Uterus (tissue), 3 donors: ENCODE measurements at regions not wholly inside any gene's neighbourhood (a gene's known extent, or its start where the extent isn't known, plus 50 kb on each side); places are given as distances from the start of the nearest gene placed in this dataset.

ENCODE experiments used
- DNase-seq, 2 donors: peaks; one replicate each; pipeline ENCODE4 v3.0.0-alpha.2; 2019 to 2020
- H3K27ac ChIP-seq, 2 donors: fragments of 200-600 bp; sonication (generic); 1 replicate in 1 of 2; 2 replicates in 1 of 2; pipeline ENCODE4 v1.5.1; 2016 to 2018
- H3K27me3 ChIP-seq, 2 donors: fragments of 200-600 bp; sonication (generic); one replicate each; pipeline ENCODE4 v1.5.1; 2018 to 2019; ENCODE audit warnings: control low read depth in 1 of 2
- H3K36me3 ChIP-seq, 2 donors: fragments of 200-600 bp; sonication (generic); one replicate each; pipeline ENCODE4 v1.5.1; 2019; ENCODE audit warnings: control low read depth in 1 of 2
- H3K4me1 ChIP-seq, 2 donors: fragments of 200-600 bp; sonication (generic); one replicate each; pipeline ENCODE4 v1.5.1; 2018 to 2019; ENCODE audit warnings: control low read depth in 1 of 2
- H3K4me3 ChIP-seq, 2 donors: fragments of 200-600 bp; sonication (generic); 1 replicate in 1 of 2; 2 replicates in 1 of 2; pipeline ENCODE4 v1.5.1; 2018 to 2019; ENCODE audit warnings: mild to moderate bottlenecking in 1 of 2
- H3K9me3 ChIP-seq, 2 donors: fragments of 200-600 bp; sonication (generic); one replicate each; pipeline ENCODE4 v1.5.1; 2019; ENCODE audit warnings: control low read depth in 1 of 2
- CTCF ChIP-seq, 4 experiments: fragments of 200-600 bp in 2 of 4; fragments of 450-650 bp in 2 of 4; sonication (generic) in 2 of 4; IDR thresholded peaks; one replicate each; pipeline ENCODE4 v1.5.1; 2016 to 2019; ENCODE audit warnings: antibody characterized with exemption in 4 of 4, mild to moderate bottlenecking in 2 of 4, moderate library complexity in 1 of 4
- POLR2A ChIP-seq, 2 donors: fragments of 450-650 bp; IDR thresholded peaks; one replicate each; pipeline ENCODE4 v1.6.1; 2016; ENCODE audit warnings: antibody characterized with exemption in 2 of 2, mild to moderate bottlenecking in 1 of 2, moderate library complexity in 1 of 2
- intact Hi-C: fragments of 100-400 bp; cut with DNase I; formaldehyde crosslinking; loops from one replicate; pipeline ENCODE4 v1.15.1; 2023; ENCODE audit warnings: low total_unique reads
- donor health status: DM: yes; HTN: yes; CAD: no.

- no peaks in the 10 kb centered on the region for H3K9me3 ChIP-seq
Measured at GRCh38 chr14:44108601-44109000, 398.5 kb downstream of the FSCB start.

GRCh38 chr14:44107156-44107555 lies 399.9 kb downstream of the FSCB start:
- Histone ChIP-seq H3K36me3 (no peaks in the 10 kb centered on the region), H3K4me1 (no peaks in the 10 kb centered on the region), H3K27ac (no peak overlapping the region), H3K27me3 (no peaks in the 10 kb centered on the region), H3K4me3 (no peak overlapping the region), H3K9me3 (no peaks in the 10 kb centered on the region)
- TF ChIP-seq CTCF (IDR thresholded peaks at IDR 0.05): no peak
- TF ChIP-seq POLR2A (IDR thresholded peaks at IDR 0.05): no peak
- intact Hi-C loops: no loop called here
- DNase-seq: no peak

More at GRCh38 chr14:44108601-44109000, 398.5 kb downstream of the FSCB start:
- DNase-seq: no peak
- no peak overlapping the region for H3K27ac ChIP-seq
- no peaks in the 10 kb centered on the region for H3K4me1 ChIP-seq
- no peaks in the 10 kb centered on the region for H3K27me3 ChIP-seq
- no peak overlapping the region for H3K4me3 ChIP-seq
- TF ChIP-seq POLR2A (IDR thresholded peaks at IDR 0.05) (no peak), CTCF (IDR thresholded peaks at IDR 0.05) (no peak)
- no peaks in the 10 kb centered on the region for H3K36me3 ChIP-seq
- intact Hi-C loops: no loop called here

GRCh38 chr14:44099743-44100488 lies 407.2 kb downstream of the FSCB start:
- no peak for DNase-seq
- no peaks in the 10 kb centered on the region for H3K27me3 ChIP-seq
- TF ChIP-seq POLR2A (IDR thresholded peaks at IDR 0.05): no peak
- TF ChIP-seq CTCF (IDR thresholded peaks at IDR 0.05): no peak
- H3K36me3 ChIP-seq: no peaks in the 10 kb centered on the region
- H3K9me3 ChIP-seq: no peaks in the 10 kb centered on the region
- no peaks in the 10 kb centered on the region for H3K4me1 ChIP-seq
- no peak overlapping the region for H3K27ac ChIP-seq
- intact Hi-C loops: no loop called here
- no peak overlapping the region for H3K4me3 ChIP-seq

GRCh38 chr14:44081146-44081545 lies 425.9 kb downstream of the FSCB start:
- Histone ChIP-seq H3K27me3 (no peaks in the 10 kb centered on the region), H3K9me3 (no peaks in the 10 kb centered on the region), H3K36me3 (no peaks in the 10 kb centered on the region), H3K4me3 (no peak overlapping the region), H3K4me1 (no peaks in the 10 kb centered on the region), H3K27ac (no peak overlapping the region)
- no peak for TF ChIP-seq CTCF (IDR thresholded peaks at IDR 0.05)
- no peak for TF ChIP-seq POLR2A (IDR thresholded peaks at IDR 0.05)
- no peak for DNase-seq
- intact Hi-C loops: no loop called here

- DNase-seq: no peak
- Histone ChIP-seq H3K4me3 (no peak overlapping the region), H3K27me3 (no peaks in the 10 kb centered on the region), H3K4me1 (no peaks in the 10 kb centered on the region), H3K36me3 (no peaks in the 10 kb centered on the region), H3K9me3 (no peaks in the 10 kb centered on the region), H3K27ac (no peak overlapping the region)
- TF ChIP-seq CTCF (IDR thresholded peaks at IDR 0.05) (no peak), POLR2A (IDR thresholded peaks at IDR 0.05) (no peak)
- intact Hi-C loops: no loop called here
Measured at GRCh38 chr14:44070046-44070445, 437.0 kb downstream of the FSCB start.
